Loucy (cell line): ENCODE measurements at regions not wholly inside any gene's neighbourhood (a gene's known extent, or its start where the extent isn't known, plus 50 kb on each side); places are given as distances from the start of the nearest gene placed in this dataset.

Source experiments
- H2AFZ ChIP-seq: fragments of 200-600 bp; sonication (generic); 2 replicates; pipeline ENCODE4 v1.6.0; 2016; ENCODE audit warnings: antibody characterized with exemption, mild to moderate bottlenecking, low read length, moderate library complexity
- H3F3A ChIP-seq: fragments of 200-600 bp; 2 replicates; pipeline ENCODE4 v1.6.0; 2016; ENCODE audit warnings: antibody characterized with exemption, low read depth, mild to moderate bottlenecking
- H3K27me3 ChIP-seq: fragments of 200-600 bp; sonication (generic); 2 replicates; pipeline ENCODE4 v1.6.1; 2014; ENCODE audit warnings: low read length, mild to moderate bottlenecking; ENCODE audit not compliant: insufficient read depth, poor library complexity, severe bottlenecking
- H3K36me3 ChIP-seq: fragments of 200-600 bp; sonication (generic); 2 replicates; pipeline ENCODE4 v1.6.1; 2016; ENCODE audit warnings: low read length; ENCODE audit not compliant: insufficient read depth
- H3K4me1 ChIP-seq: fragments of 200-600 bp; sonication (generic); 2 replicates; pipeline ENCODE4 v1.5.1; 2014; ENCODE audit warnings: low read length, mild to moderate bottlenecking; ENCODE audit not compliant: insufficient read depth, poor library complexity, severe bottlenecking
- H3K4me2 ChIP-seq: fragments of 200-600 bp; sonication (generic); 2 replicates; pipeline ENCODE4 v1.6.0; 2014; ENCODE audit warnings: antibody characterized with exemption, low read length, low read depth, mild to moderate bottlenecking; ENCODE audit not compliant: poor library complexity, severe bottlenecking
- H3K4me3 ChIP-seq: fragments of 200-600 bp; sonication (generic); 2 replicates; pipeline ENCODE4 v1.5.1; 2014; ENCODE audit warnings: low read length, mild to moderate bottlenecking, mixed read lengths; ENCODE audit not compliant: poor library complexity, severe bottlenecking
- H3K79me2 ChIP-seq: fragments of 200-600 bp; sonication (generic); 2 replicates; pipeline ENCODE4 v1.6.1; 2014; ENCODE audit warnings: low read length; ENCODE audit not compliant: insufficient read depth
- H3K9ac ChIP-seq: fragments of 200-600 bp; sonication (generic); 2 replicates; pipeline ENCODE4 v1.6.0; 2014; ENCODE audit warnings: mild to moderate bottlenecking, low read depth, low read length, moderate library complexity; ENCODE audit not compliant: poor library complexity, severe bottlenecking
- H3K9me2 ChIP-seq: fragments of 200-600 bp; sonication (generic); replicated peaks from 2 replicates; pipeline ENCODE4 v1.6.1; 2016; ENCODE audit warnings: low read depth, low read length, mixed read lengths
- H3K9me3 ChIP-seq: fragments of 200-600 bp; sonication (generic); 2 replicates; pipeline ENCODE4 v1.6.1; 2014; ENCODE audit warnings: mild to moderate bottlenecking, antibody characterized with exemption, low read length, low read depth; ENCODE audit not compliant: insufficient read depth
- H4K20me1 ChIP-seq: fragments of 200-600 bp; sonication (generic); 2 replicates; pipeline ENCODE4 v1.6.0; 2014; ENCODE audit warnings: antibody characterized with exemption, low read length, mild to moderate bottlenecking; ENCODE audit not compliant: insufficient read depth, poor library complexity, severe bottlenecking
- EZH2phosphoT487 ChIP-seq: fragments of 200-600 bp; IDR thresholded peaks from 2 replicates; pipeline ENCODE4 v1.6.1; 2018; ENCODE audit warnings: antibody characterized with exemption, mild to moderate bottlenecking, moderate library complexity, borderline replicate concordance
- TF ChIP-seq, protein P1 (sequence below): fragments of 200-600 bp; sonication (generic); conservative IDR thresholded peaks from 2 replicates; pipeline ENCODE4 v1.5.1; 2014; ENCODE audit warnings: mild to moderate bottlenecking, antibody characterized with exemption, low read length

DNA sequence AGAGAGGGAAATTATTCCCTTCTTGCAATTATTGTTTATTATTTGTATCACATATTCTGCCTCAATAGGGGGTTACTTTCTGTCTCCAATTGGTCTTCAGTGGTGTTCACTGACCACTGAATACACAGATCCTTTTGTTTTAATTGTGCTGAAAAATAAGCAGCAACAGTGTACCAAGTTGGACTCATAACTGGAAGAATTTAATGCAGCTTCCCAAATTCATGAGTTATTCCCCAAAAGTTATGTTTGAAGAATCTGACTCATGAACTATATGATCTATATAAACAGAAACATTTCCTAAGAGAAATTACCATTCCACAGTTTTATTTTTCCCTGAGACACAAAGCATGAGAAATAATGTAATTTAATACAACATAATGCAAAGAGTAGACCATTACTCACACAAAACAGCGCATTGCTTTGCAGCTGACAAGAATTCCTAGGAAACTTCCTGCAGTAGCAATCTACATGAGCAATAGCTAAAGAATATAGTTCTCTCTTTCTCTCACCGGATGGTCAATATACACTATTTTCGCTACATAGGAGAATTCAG lies 479.2 kb downstream of the HTR7 start:
- Histone ChIP-seq H3K4me2 (no peak overlapping the region), H4K20me1 (no peaks in the 10 kb centered on the region), H3K9me2 (no peaks in the 10 kb centered on the region), H3K4me3 (no peak overlapping the region), H3K79me2 (no peaks in the 10 kb centered on the region), H3F3A (no peaks in the 10 kb centered on the region), H2AFZ (no peak overlapping the region), H3K27me3 (no peaks in the 10 kb centered on the region), H3K9ac (no peak overlapping the region), H3K4me1 (no peaks in the 10 kb centered on the region), H3K36me3 (no peaks in the 10 kb centered on the region), H3K9me3 (no peaks in the 10 kb centered on the region)
- TF ChIP-seq, protein P1, sequence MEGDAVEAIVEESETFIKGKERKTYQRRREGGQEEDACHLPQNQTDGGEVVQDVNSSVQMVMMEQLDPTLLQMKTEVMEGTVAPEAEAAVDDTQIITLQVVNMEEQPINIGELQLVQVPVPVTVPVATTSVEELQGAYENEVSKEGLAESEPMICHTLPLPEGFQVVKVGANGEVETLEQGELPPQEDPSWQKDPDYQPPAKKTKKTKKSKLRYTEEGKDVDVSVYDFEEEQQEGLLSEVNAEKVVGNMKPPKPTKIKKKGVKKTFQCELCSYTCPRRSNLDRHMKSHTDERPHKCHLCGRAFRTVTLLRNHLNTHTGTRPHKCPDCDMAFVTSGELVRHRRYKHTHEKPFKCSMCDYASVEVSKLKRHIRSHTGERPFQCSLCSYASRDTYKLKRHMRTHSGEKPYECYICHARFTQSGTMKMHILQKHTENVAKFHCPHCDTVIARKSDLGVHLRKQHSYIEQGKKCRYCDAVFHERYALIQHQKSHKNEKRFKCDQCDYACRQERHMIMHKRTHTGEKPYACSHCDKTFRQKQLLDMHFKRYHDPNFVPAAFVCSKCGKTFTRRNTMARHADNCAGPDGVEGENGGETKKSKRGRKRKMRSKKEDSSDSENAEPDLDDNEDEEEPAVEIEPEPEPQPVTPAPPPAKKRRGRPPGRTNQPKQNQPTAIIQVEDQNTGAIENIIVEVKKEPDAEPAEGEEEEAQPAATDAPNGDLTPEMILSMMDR: no peak
- no peak for TF ChIP-seq EZH2phosphoT487

DNA sequence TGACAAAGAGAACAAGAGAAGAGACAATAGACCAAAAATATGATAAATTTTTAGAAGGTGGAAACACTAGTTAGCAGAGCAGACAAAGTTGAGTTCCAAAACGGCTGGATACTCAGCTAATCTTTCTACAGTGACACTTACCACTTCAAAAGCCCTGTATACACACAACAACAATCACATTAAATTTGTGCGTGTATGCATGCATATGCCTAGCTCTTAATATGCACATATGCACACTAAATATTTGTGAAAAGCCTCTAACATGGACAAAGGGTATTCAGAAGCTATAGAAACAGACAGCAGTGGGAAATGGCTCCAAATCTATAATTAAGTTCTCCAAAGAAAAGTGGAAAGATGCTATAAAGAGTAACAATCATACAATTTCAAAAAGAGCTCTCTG lies 476.4 kb downstream of the HTR7 start:
- H3K4me1 ChIP-seq: no peaks in the 10 kb centered on the region
- TF ChIP-seq, protein P1: no peak
- no peak for TF ChIP-seq EZH2phosphoT487
- no peaks in the 10 kb centered on the region for H3K79me2 ChIP-seq
- no peaks in the 10 kb centered on the region for H3K9me2 ChIP-seq
- no peaks in the 10 kb centered on the region for H3F3A ChIP-seq
- H3K36me3 ChIP-seq: no peaks in the 10 kb centered on the region
- H4K20me1 ChIP-seq: no peaks in the 10 kb centered on the region
- no peaks in the 10 kb centered on the region for H3K27me3 ChIP-seq
- H3K9me3 ChIP-seq: no peaks in the 10 kb centered on the region
- H3K4me2 ChIP-seq: no peak overlapping the region
- no peak overlapping the region for H3K4me3 ChIP-seq
- H2AFZ ChIP-seq: no peak overlapping the region
- H3K9ac ChIP-seq: no peak overlapping the region

DNA sequence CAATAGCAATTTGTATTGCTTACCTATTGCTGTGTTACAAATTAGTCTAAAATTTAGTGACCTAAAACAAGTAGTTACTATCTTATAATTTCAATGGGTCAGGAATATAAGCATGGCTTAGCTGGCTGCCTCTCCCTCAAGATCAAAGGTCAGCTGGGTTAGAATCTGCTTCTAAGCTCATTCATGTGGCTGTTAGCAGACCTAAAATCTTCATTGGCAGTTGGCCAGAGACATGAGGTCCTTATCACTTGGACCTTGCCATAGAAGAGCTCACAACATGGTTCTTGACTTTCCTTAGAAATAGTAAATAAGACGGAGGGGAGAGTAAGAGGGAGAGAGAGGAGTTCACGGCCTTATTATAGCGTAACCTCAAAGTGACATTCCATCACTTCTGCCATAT lies 468.0 kb downstream of the HTR7 start:
- H3K4me3 ChIP-seq: no peak overlapping the region
- TF ChIP-seq EZH2phosphoT487: no peak
- TF ChIP-seq, protein P1: no peak
- no peaks in the 10 kb centered on the region for H3K36me3 ChIP-seq
- H3K9ac ChIP-seq: no peak overlapping the region
- H3K79me2 ChIP-seq: no peaks in the 10 kb centered on the region
- no peaks in the 10 kb centered on the region for H4K20me1 ChIP-seq
- H3F3A ChIP-seq: no peaks in the 10 kb centered on the region
- H3K4me2 ChIP-seq: no peak overlapping the region
- H3K27me3 ChIP-seq: no peaks in the 10 kb centered on the region
- no peaks in the 10 kb centered on the region for H3K9me3 ChIP-seq
- H3K4me1 ChIP-seq: no peaks in the 10 kb centered on the region
- no peaks in the 10 kb centered on the region for H3K9me2 ChIP-seq
- H2AFZ ChIP-seq: no peak overlapping the region
